ENCODE measurements at regions not wholly inside any gene's neighbourhood (a gene's known extent, or its start where the extent isn't known, plus 50 kb on each side); places are given as distances from the start of the nearest gene placed in this dataset.

DNA sequence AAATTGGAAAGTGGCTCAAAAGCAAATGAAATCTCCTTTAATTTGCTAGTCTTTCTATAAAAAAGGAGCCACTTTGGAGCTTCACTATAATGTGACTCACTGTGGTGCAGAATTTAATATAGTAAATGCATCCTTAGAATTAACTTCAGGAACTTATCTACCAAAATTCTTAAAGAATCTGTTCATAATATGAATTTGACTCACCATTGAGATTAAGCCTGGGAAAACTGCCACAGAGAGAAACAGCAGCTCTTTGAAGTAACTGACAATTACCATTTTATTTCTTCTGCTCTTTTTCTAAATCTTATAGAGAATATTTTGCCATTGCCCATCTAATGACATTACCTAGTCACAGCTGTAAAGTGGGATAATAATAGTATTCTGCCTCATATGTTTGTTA lies 211.9 kb upstream of the CDH6 start:
- TF ChIP-seq, protein P1, sequence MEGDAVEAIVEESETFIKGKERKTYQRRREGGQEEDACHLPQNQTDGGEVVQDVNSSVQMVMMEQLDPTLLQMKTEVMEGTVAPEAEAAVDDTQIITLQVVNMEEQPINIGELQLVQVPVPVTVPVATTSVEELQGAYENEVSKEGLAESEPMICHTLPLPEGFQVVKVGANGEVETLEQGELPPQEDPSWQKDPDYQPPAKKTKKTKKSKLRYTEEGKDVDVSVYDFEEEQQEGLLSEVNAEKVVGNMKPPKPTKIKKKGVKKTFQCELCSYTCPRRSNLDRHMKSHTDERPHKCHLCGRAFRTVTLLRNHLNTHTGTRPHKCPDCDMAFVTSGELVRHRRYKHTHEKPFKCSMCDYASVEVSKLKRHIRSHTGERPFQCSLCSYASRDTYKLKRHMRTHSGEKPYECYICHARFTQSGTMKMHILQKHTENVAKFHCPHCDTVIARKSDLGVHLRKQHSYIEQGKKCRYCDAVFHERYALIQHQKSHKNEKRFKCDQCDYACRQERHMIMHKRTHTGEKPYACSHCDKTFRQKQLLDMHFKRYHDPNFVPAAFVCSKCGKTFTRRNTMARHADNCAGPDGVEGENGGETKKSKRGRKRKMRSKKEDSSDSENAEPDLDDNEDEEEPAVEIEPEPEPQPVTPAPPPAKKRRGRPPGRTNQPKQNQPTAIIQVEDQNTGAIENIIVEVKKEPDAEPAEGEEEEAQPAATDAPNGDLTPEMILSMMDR (IDR thresholded peaks at IDR 0.05) = no peak
- TF ChIP-seq ZFX (IDR thresholded peaks at IDR 0.05; ENCODE audit: borderline replicate concordance) = no peak
